Vagina (tissue), 2 donors: ENCODE measurements at regions not wholly inside any gene's neighbourhood (a gene's known extent, or its start where the extent isn't known, plus 50 kb on each side); places are given as distances from the start of the nearest gene placed in this dataset.
A peak's percentile ranks its signal among the peaks of the same experiment; 100 is the strongest.

ENCODE experiments used
- DNase-seq, 2 donors: peaks; one replicate each; pipeline ENCODE4 v3.0.0-alpha.2; 2017; ENCODE audit errors: extremely low spot score in 2 of 2
- H3K27ac ChIP-seq: fragments of 200-600 bp; sonication (generic); one replicate; pipeline ENCODE4 v1.5.1; 2019
- H3K27me3 ChIP-seq: fragments of 200-600 bp; sonication (generic); one replicate; pipeline ENCODE4 v1.5.1; 2019
- H3K36me3 ChIP-seq, 2 donors: fragments of 200-600 bp; sonication (generic); one replicate each; pipeline ENCODE4 v1.5.1; 2017 to 2019
- H3K4me1 ChIP-seq: fragments of 200-600 bp; sonication (generic); one replicate; pipeline ENCODE4 v1.5.1; 2019
- H3K4me3 ChIP-seq, 2 donors: fragments of 200-600 bp; sonication (generic); 1 replicate in 1 of 2; 2 replicates in 1 of 2; pipeline ENCODE4 v1.5.1; 2016 to 2019
- H3K9me3 ChIP-seq: fragments of 200-600 bp; sonication (generic); one replicate; pipeline ENCODE4 v1.5.1; 2019
- POLR2A ChIP-seq, 2 donors: fragments of 450-650 bp; IDR thresholded peaks; one replicate each; pipeline ENCODE4 v1.6.1; 2017; ENCODE audit warnings: antibody characterized with exemption in 2 of 2, mild to moderate bottlenecking in 2 of 2, moderate library complexity in 2 of 2
- POLR2AphosphoS5 ChIP-seq, 2 donors: sonication (generic); formaldehyde crosslinking; IDR thresholded peaks; one replicate each; pipeline ENCODE4 v1.9.0; 2017; ENCODE audit warnings: antibody characterized with exemption in 2 of 2, mild to moderate bottlenecking in 2 of 2, low read depth in 1 of 2; ENCODE audit not compliant: insufficient read depth in 1 of 2
- intact Hi-C: fragments of 100-400 bp; cut with DNase I; formaldehyde crosslinking; loops from one replicate; pipeline ENCODE4 v1.15.1; 2023
- TF ChIP-seq, protein P1 (sequence below), 3 experiments: fragments of 450-650 bp in 2 of 3; fragments of 200-600 bp in 1 of 3; sonication (generic) in 1 of 3; IDR thresholded peaks; one replicate each; pipeline ENCODE4 v1.5.1; 2017 to 2019; ENCODE audit warnings: antibody characterized with exemption in 3 of 3, mild to moderate bottlenecking in 2 of 3, moderate library complexity in 2 of 3

DNA sequence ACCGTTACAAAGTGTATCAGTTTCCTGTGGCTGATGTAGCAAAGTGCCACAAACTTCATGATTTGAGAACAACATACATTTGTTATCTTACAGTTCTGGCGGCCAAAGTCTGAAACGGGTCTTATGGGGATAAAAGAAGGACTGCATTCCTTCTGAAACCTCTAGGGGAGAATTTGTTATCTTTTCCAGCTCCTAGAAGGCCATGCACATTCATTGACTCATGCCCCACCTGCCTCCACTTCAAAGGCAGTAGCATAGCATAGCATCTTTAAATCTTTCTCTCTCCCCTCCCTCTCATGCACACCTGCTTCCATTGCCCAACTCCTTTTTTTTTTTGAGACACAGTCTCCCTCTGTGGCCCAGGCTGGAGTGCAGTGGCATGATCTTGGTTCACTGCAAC lies 190.7 kb upstream of the DYNLRB2 start:
- no peaks in the 10 kb centered on the region for H3K27me3 ChIP-seq
- no peak for DNase-seq
- no peak overlapping the region for H3K4me3 ChIP-seq
- H3K27ac ChIP-seq: no peak overlapping the region
- TF ChIP-seq POLR2A (IDR thresholded peaks at IDR 0.05) (no peak), POLR2AphosphoS5 (IDR thresholded peaks at IDR 0.05; ENCODE audit: insufficient read depth in 1 of 2, low read depth in 1 of 2) (no peak)
- TF ChIP-seq, protein P1, sequence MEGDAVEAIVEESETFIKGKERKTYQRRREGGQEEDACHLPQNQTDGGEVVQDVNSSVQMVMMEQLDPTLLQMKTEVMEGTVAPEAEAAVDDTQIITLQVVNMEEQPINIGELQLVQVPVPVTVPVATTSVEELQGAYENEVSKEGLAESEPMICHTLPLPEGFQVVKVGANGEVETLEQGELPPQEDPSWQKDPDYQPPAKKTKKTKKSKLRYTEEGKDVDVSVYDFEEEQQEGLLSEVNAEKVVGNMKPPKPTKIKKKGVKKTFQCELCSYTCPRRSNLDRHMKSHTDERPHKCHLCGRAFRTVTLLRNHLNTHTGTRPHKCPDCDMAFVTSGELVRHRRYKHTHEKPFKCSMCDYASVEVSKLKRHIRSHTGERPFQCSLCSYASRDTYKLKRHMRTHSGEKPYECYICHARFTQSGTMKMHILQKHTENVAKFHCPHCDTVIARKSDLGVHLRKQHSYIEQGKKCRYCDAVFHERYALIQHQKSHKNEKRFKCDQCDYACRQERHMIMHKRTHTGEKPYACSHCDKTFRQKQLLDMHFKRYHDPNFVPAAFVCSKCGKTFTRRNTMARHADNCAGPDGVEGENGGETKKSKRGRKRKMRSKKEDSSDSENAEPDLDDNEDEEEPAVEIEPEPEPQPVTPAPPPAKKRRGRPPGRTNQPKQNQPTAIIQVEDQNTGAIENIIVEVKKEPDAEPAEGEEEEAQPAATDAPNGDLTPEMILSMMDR (IDR thresholded peaks at IDR 0.05): no peak
- H3K4me1 ChIP-seq: peaks cover 8% of the 10 kb centered on the region
- intact Hi-C loops: no loop called here
- no peaks in the 10 kb centered on the region for H3K9me3 ChIP-seq
- H3K36me3 ChIP-seq: no peaks in the 10 kb centered on the region

DNA sequence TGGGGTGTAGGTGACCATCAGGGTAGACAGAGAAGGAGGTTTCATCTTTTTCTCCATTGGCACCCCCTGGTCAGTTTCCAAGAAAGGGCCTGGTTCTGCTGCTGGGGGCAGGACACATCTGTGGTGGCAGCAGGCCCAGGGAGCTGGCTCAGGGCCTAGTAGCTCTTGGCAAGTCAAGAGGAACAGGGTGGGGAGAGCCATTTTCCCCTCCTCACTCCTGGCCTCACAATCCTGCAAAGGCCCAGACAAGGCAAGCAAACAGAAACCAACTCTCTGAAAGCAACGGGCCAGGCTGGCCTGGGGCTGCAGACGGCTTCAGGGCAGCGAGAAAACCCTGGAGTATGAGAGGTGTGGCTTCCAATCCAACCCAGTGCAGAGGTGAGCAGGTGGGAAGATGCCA lies 192.9 kb upstream of the DYNLRB2 start:
- Histone ChIP-seq H3K27ac (no peak overlapping the region), H3K27me3 (no peaks in the 10 kb centered on the region), H3K36me3 (no peaks in the 10 kb centered on the region), H3K4me3 (no peak overlapping the region), H3K9me3 (no peaks in the 10 kb centered on the region), H3K4me1 (peaks cover 8% of the 10 kb centered on the region)
- TF ChIP-seq POLR2A (IDR thresholded peaks at IDR 0.05) (no peak), POLR2AphosphoS5 (IDR thresholded peaks at IDR 0.05; ENCODE audit: insufficient read depth in 1 of 2, low read depth in 1 of 2) (no peak)
- TF ChIP-seq, protein P1 (IDR thresholded peaks at IDR 0.05): no peak
- peak in 1 of 2 donors; percentile 77 for DNase-seq
- intact Hi-C loops: no loop called here

DNA sequence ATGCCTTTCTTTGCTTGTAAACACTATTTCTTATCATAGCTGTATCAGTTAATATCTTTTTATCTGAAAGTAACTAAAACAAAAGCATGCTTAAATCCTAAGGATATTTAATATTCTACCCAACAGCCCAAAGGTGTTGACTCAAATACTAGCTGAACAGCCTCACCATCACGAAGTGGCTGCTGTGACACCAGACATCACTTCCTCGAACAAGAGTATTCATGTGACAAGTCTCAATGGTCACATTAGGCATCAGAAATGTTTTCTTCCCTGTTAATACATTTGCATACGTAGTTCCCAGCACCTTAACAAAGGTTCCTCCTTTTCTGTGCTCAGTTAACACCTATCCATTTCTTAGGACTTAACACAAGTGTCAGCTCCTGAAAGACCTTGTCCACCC lies 193.8 kb upstream of the DYNLRB2 start:
- no peaks in the 10 kb centered on the region for H3K36me3 ChIP-seq
- no peak for DNase-seq
- no peaks in the 10 kb centered on the region for H3K9me3 ChIP-seq
- no peak for TF ChIP-seq POLR2AphosphoS5 (IDR thresholded peaks at IDR 0.05; ENCODE audit: insufficient read depth in 1 of 2, low read depth in 1 of 2)
- no peak for TF ChIP-seq POLR2A (IDR thresholded peaks at IDR 0.05)
- TF ChIP-seq, protein P1 (IDR thresholded peaks at IDR 0.05): no peak
- intact Hi-C loops: no loop called here
- no peak overlapping the region for H3K4me3 ChIP-seq
- H3K27me3 ChIP-seq: no peaks in the 10 kb centered on the region
- H3K4me1 ChIP-seq: peaks cover 8% of the 10 kb centered on the region
- H3K27ac ChIP-seq: no peak overlapping the region

DNA sequence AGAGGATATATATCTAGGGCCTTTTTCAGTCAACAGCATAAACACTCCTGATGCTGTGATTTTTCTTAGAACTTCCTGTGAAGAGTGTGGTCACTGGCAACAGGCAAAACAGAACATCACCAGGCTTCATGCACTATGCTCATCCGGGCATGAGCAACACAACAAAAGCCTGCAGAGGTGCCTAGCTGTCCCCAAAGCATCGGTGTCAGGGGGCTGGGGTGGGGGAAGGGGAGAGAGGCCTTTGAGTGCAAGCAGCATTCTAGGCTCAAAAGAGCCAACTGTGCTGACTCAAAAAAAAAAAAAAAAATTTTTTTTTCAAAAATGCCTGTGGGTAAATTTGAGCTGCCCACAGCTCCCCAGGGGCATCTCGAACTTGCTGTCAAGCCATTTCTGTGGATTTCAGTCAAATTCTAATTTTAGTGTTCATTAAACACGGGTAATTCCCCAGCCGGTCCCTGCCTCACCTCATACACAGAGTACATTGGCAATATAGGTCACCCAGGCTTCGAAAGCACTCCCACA lies 194.6 kb upstream of the DYNLRB2 start:
- H3K4me3 ChIP-seq: no peak overlapping the region
- TF ChIP-seq, protein P1 (IDR thresholded peaks at IDR 0.05): no peak
- TF ChIP-seq POLR2A (IDR thresholded peaks at IDR 0.05) (no peak), POLR2AphosphoS5 (IDR thresholded peaks at IDR 0.05; ENCODE audit: insufficient read depth in 1 of 2, low read depth in 1 of 2) (no peak)
- intact Hi-C loops: no loop called here
- no peak overlapping the region for H3K27ac ChIP-seq
- no peaks in the 10 kb centered on the region for H3K27me3 ChIP-seq
- no peaks in the 10 kb centered on the region for H3K36me3 ChIP-seq
- peaks cover 8% of the 10 kb centered on the region for H3K4me1 ChIP-seq
- no peaks in the 10 kb centered on the region for H3K9me3 ChIP-seq
- no peak for DNase-seq

DNA sequence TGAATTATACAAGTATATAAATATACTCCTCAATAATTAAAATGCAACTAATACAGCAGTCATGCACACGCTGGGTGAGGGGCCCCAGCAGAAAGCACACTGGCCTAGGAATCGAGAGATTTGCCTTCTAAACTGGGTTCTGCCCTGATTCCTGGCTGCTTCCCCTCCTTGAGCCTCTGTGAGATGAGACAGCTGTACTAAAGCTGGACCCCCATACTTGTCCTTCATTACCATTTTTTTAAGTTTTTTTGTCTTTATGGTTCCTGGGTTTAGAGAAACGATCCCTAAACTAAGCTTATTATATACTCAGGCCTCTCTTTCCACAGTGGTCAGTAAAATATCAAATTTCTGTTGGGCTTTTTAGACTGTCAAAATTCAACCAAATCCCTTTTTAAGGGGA lies 195.1 kb upstream of the DYNLRB2 start:
- Histone ChIP-seq H3K4me3 (no peak overlapping the region), H3K9me3 (no peaks in the 10 kb centered on the region), H3K4me1 (peaks cover 8% of the 10 kb centered on the region), H3K27ac (no peak overlapping the region), H3K27me3 (no peaks in the 10 kb centered on the region), H3K36me3 (no peaks in the 10 kb centered on the region)
- intact Hi-C loops: no loop called here
- TF ChIP-seq, protein P1 (IDR thresholded peaks at IDR 0.05): no peak
- TF ChIP-seq POLR2A (IDR thresholded peaks at IDR 0.05) (no peak), POLR2AphosphoS5 (IDR thresholded peaks at IDR 0.05; ENCODE audit: insufficient read depth in 1 of 2, low read depth in 1 of 2) (no peak)
- no peak for DNase-seq
